ENCODE measurements at regions not wholly inside any gene's neighbourhood (a gene's known extent, or its start where the extent isn't known, plus 50 kb on each side); places are given as distances from the start of the nearest gene placed in this dataset.
A peak's percentile ranks its signal among the peaks of the same experiment; 100 is the strongest.

DNA sequence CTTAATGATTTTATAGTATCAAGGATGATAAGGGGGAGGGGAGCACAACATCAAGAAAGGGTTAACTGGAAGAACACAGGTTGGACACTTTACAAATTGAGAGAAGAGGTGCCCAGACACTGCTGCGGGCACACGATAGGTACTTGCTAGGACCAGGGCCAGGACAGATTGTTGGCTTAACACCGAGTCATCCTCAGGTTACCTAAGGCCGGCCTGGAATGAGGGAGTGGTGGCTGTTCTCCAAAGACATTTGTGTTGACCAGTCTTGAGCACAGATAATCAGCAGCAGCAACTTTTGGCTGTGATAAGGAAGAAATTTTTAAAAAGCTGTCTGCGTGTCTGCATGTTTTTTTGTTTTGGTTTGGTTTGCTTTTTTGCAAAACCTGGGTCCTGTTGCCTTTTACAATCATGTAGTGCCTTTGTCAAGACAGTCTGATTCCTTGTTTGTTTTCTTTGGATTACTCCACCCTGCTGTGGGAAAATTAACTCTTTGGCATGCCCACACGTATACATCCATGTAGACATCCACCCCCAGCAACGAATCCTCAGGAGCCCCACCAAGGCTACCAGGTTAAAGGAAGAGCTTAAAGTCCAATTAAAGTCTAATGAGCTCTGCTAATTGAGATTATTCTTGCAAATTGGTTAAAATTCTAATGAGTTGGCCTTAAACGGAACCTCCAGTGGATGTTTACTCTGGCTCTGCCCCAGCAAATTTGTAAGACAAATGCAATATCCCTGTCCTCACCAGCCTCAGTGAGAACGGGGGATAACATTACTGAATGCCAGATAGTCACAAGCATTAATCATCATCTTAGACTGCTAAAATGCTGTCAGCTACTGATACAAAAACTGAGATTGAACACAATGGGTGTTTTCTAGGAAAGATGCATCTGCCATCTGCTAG is 382.3 kb downstream of the ACTL7B start:
- H3K4me2 ChIP-seq (ENCODE audit: low read depth, low read length, poor library complexity, severe bottlenecking): no peak overlapping the region
- no peak for TF ChIP-seq EZH2phosphoT487 (IDR thresholded peaks at IDR 0.05; ENCODE audit: borderline replicate concordance)
- TF ChIP-seq, protein P1, sequence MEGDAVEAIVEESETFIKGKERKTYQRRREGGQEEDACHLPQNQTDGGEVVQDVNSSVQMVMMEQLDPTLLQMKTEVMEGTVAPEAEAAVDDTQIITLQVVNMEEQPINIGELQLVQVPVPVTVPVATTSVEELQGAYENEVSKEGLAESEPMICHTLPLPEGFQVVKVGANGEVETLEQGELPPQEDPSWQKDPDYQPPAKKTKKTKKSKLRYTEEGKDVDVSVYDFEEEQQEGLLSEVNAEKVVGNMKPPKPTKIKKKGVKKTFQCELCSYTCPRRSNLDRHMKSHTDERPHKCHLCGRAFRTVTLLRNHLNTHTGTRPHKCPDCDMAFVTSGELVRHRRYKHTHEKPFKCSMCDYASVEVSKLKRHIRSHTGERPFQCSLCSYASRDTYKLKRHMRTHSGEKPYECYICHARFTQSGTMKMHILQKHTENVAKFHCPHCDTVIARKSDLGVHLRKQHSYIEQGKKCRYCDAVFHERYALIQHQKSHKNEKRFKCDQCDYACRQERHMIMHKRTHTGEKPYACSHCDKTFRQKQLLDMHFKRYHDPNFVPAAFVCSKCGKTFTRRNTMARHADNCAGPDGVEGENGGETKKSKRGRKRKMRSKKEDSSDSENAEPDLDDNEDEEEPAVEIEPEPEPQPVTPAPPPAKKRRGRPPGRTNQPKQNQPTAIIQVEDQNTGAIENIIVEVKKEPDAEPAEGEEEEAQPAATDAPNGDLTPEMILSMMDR (conservative IDR thresholded peaks at IDR 0.05; ENCODE audit: low read length): no peak

DNA sequence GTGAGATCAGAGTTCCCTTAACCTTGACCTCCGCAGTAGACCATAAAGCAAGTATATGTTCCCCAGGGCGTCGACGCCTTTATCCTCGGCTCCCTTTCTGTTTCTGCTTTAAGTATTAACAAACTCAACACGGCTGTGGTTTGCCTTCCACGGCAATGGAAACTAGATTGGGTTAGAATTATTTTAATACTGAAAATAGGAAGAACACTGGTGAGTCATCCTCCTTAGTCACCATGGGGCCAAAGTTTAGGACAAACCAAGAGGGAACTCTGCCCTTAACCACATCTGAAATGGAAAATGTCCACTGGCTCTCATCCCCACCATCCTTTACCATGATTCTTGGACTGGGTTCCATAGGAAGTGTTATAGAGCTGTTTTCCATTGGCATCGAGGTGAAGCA is 386.1 kb downstream of the ACTL7B start:
- H3K4me2 ChIP-seq (ENCODE audit: low read depth, low read length, poor library complexity, severe bottlenecking): no peak overlapping the region
- H3K36me3 ChIP-seq (ENCODE audit: insufficient read depth, low read length): no peaks in the 10 kb centered on the region
- H3K9ac ChIP-seq (ENCODE audit: low read depth, low read length, poor library complexity, severe bottlenecking): no peak overlapping the region
- H3K9me3 ChIP-seq (ENCODE audit: insufficient read depth, low read depth, low read length): no peaks in the 10 kb centered on the region
- no peaks in the 10 kb centered on the region for H3K9me2 ChIP-seq (replicated peaks; ENCODE audit: low read depth, low read length)
- no peaks in the 10 kb centered on the region for H3K4me1 ChIP-seq (ENCODE audit: insufficient read depth, low read length, poor library complexity, severe bottlenecking)
- H3K27me3 ChIP-seq (ENCODE audit: insufficient read depth, low read length, poor library complexity, severe bottlenecking): no peaks in the 10 kb centered on the region
- H3K4me3 ChIP-seq (ENCODE audit: low read length, poor library complexity, severe bottlenecking): no peak overlapping the region
- H3F3A ChIP-seq (ENCODE audit: low read depth): no peaks in the 10 kb centered on the region
- H2AFZ ChIP-seq (ENCODE audit: low read length): no peak overlapping the region
- TF ChIP-seq, protein P1 (conservative IDR thresholded peaks at IDR 0.05; ENCODE audit: low read length): no peak
- no peaks in the 10 kb centered on the region for H4K20me1 ChIP-seq (ENCODE audit: insufficient read depth, low read length, poor library complexity, severe bottlenecking)
- H3K79me2 ChIP-seq (ENCODE audit: insufficient read depth, low read length): no peaks in the 10 kb centered on the region

More for the DNA sequence above, 382.3 kb downstream of the ACTL7B start:
- H3K27me3 ChIP-seq (ENCODE audit: insufficient read depth, low read length, poor library complexity, severe bottlenecking): no peaks in the 10 kb centered on the region
- H3K36me3 ChIP-seq (ENCODE audit: insufficient read depth, low read length): no peaks in the 10 kb centered on the region
- H3K9ac ChIP-seq (ENCODE audit: low read depth, low read length, poor library complexity, severe bottlenecking): no peak overlapping the region
- no peaks in the 10 kb centered on the region for H3K4me1 ChIP-seq (ENCODE audit: insufficient read depth, low read length, poor library complexity, severe bottlenecking)
- no peak overlapping the region for H2AFZ ChIP-seq (ENCODE audit: low read length)
- H3K9me3 ChIP-seq (ENCODE audit: insufficient read depth, low read depth, low read length): no peaks in the 10 kb centered on the region
- H4K20me1 ChIP-seq (ENCODE audit: insufficient read depth, low read length, poor library complexity, severe bottlenecking): no peaks in the 10 kb centered on the region
- H3K9me2 ChIP-seq (replicated peaks; ENCODE audit: low read depth, low read length): no peaks in the 10 kb centered on the region
- no peak overlapping the region for H3K4me3 ChIP-seq (ENCODE audit: low read length, poor library complexity, severe bottlenecking)
- H3F3A ChIP-seq (ENCODE audit: low read depth): no peaks in the 10 kb centered on the region
- H3K79me2 ChIP-seq (ENCODE audit: insufficient read depth, low read length): no peaks in the 10 kb centered on the region

DNA sequence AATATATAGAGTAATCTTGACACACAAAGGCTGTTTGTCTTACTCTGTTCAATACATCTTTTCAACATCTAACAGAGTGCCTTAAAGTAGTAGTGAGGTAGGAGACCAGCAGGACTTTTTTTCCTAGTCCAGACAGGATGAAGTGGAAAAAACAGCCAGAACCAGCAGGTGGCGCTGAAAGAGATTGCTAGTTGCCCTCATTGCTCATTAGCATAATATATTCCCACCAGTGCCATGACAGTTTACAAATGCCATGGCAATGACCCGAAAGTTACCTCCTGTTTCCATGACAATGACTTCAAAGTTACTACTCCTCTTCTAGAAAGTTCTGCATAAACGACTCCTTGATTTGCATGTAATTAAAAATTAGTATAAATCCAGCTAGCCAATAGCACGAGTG is 387.4 kb downstream of the ACTL7B start:
- Histone ChIP-seq H3K36me3 (ENCODE audit: insufficient read depth, low read length) (no peaks in the 10 kb centered on the region), H3K79me2 (ENCODE audit: insufficient read depth, low read length) (no peaks in the 10 kb centered on the region)

More for the DNA sequence above, 387.4 kb downstream of the ACTL7B start:
- Histone ChIP-seq H2AFZ (ENCODE audit: low read length) (no peak overlapping the region), H4K20me1 (ENCODE audit: insufficient read depth, low read length, poor library complexity, severe bottlenecking) (no peaks in the 10 kb centered on the region), H3F3A (ENCODE audit: low read depth) (no peaks in the 10 kb centered on the region), H3K4me2 (ENCODE audit: low read depth, low read length, poor library complexity, severe bottlenecking) (no peak overlapping the region), H3K27me3 (ENCODE audit: insufficient read depth, low read length, poor library complexity, severe bottlenecking) (no peaks in the 10 kb centered on the region), H3K9ac (ENCODE audit: low read depth, low read length, poor library complexity, severe bottlenecking) (no peak overlapping the region), H3K4me3 (ENCODE audit: low read length, poor library complexity, severe bottlenecking) (no peak overlapping the region), H3K4me1 (ENCODE audit: insufficient read depth, low read length, poor library complexity, severe bottlenecking) (no peaks in the 10 kb centered on the region), H3K9me2 (replicated peaks; ENCODE audit: low read depth, low read length) (no peaks in the 10 kb centered on the region), H3K9me3 (ENCODE audit: insufficient read depth, low read depth, low read length) (no peaks in the 10 kb centered on the region)
- no peak for TF ChIP-seq EZH2phosphoT487 (IDR thresholded peaks at IDR 0.05; ENCODE audit: borderline replicate concordance)
- TF ChIP-seq, protein P1 (conservative IDR thresholded peaks at IDR 0.05; ENCODE audit: low read length): peak; percentile 63

Measured in Loucy (cell line).